HS-27A (cell line): ENCODE measurements at regions not wholly inside any gene's neighbourhood (a gene's known extent, or its start where the extent isn't known, plus 50 kb on each side); places are given as distances from the start of the nearest gene placed in this dataset.
A peak's percentile ranks its signal among the peaks of the same experiment; 100 is the strongest.
"Not testable (repeated sequence)": the region's sequence is repeated elsewhere in the genome, so short reads cannot be mapped to it uniquely, and the experiment has no call there.

Source experiments
- DNase-seq: peaks from one replicate; pipeline ENCODE4 v3.0.0-alpha.2; 2012; ENCODE audit warnings: low read depth, missing footprints

GRCh38 chr1:115181231-115181630 is 91.9 kb upstream of the TSPAN2 start:
- no peak for DNase-seq

- DNase-seq: peak; percentile 100
These were observed 90.2 kb upstream of the TSPAN2 start for GRCh38 chr1:115179397-115180079.

GRCh38 chr1:115176189-115176588 is 86.9 kb upstream of the TSPAN2 start:
- no peak for DNase-seq

GRCh38 chr1:115175596-115175995 is 86.3 kb upstream of the TSPAN2 start:
- no peak for DNase-seq

- DNase-seq: no peak
These were observed 83.8 kb upstream of the TSPAN2 start for GRCh38 chr1:115173151-115173550.

- no peak for DNase-seq
These were observed 83.0 kb upstream of the TSPAN2 start for GRCh38 chr1:115172270-115172669.

GRCh38 chr1:115170961-115171392 is 81.7 kb upstream of the TSPAN2 start:
- DNase-seq: no peak

- DNase-seq: no peak
These were observed 81.1 kb upstream of the TSPAN2 start for GRCh38 chr1:115170377-115170776.

- DNase-seq: no peak
These were observed 78.7 kb upstream of the TSPAN2 start for GRCh38 chr1:115168026-115168425.

GRCh38 chr1:115166531-115167091 is 77.3 kb upstream of the TSPAN2 start:
- DNase-seq: peak; percentile 68

GRCh38 chr1:115165776-115166175 is 76.5 kb upstream of the TSPAN2 start:
- no peak for DNase-seq

GRCh38 chr1:115164940-115165705 is 75.8 kb upstream of the TSPAN2 start:
- no peak for DNase-seq

- no peak for DNase-seq
These were observed 75.2 kb upstream of the TSPAN2 start for GRCh38 chr1:115164484-115164883.

GRCh38 chr1:115160728-115161127 is 71.4 kb upstream of the TSPAN2 start:
- DNase-seq: no peak

GRCh38 chr1:115159958-115160357 is 70.7 kb upstream of the TSPAN2 start:
- DNase-seq: no peak

- no peak for DNase-seq
These were observed 68.9 kb upstream of the TSPAN2 start for GRCh38 chr1:115158181-115158580.

GRCh38 chr1:115156826-115157468 is 67.6 kb upstream of the TSPAN2 start:
- no peak for DNase-seq

- no peak for DNase-seq
These were observed 64.8 kb upstream of the TSPAN2 start for GRCh38 chr1:115153966-115154557.

- not testable (repeated sequence) for DNase-seq
These were observed 58.6 kb upstream of the TSPAN2 start for GRCh38 chr1:115147928-115148327.

- DNase-seq: no peak
These were observed 55.9 kb upstream of the TSPAN2 start for GRCh38 chr1:115145226-115145625.

- no peak for DNase-seq
These were observed 54.9 kb upstream of the TSPAN2 start for GRCh38 chr1:115144176-115144575.

GRCh38 chr1:115142616-115143015 is 53.3 kb upstream of the TSPAN2 start:
- no peak for DNase-seq

GRCh38 chr1:115141145-115141454 is 51.8 kb upstream of the TSPAN2 start:
- no peak for DNase-seq
